Smooth muscle cell (in vitro differentiated cells): ENCODE measurements at regions not wholly inside any gene's neighbourhood (a gene's known extent, or its start where the extent isn't known, plus 50 kb on each side); places are given as distances from the start of the nearest gene placed in this dataset.

Experiments used
- DNase-seq: peaks from one replicate; lab custom pipeline; 2025; ENCODE audit not compliant: unreplicated experiment; lab: John Stamatoyannopoulos, UW
- H2AFZ ChIP-seq: fragments of 200-600 bp; sonication (generic); 2 replicates; pipeline ENCODE4 v1.6.0; 2016; ENCODE audit warnings: antibody characterized with exemption, low read depth, mild to moderate bottlenecking
- H3F3A ChIP-seq: fragments of 200-600 bp; sonication (generic); 2 replicates; pipeline ENCODE4 v1.6.0; 2017; ENCODE audit warnings: antibody characterized with exemption, low read depth
- H3K27ac ChIP-seq: fragments of 200-600 bp; sonication (generic); 2 replicates; pipeline ENCODE4 v1.5.1; 2016; ENCODE audit warnings: low read depth, mild to moderate bottlenecking
- H3K27me3 ChIP-seq: fragments of 200-600 bp; sonication (generic); 2 replicates; pipeline ENCODE4 v1.6.1; 2016; ENCODE audit warnings: low read depth, mild to moderate bottlenecking
- H3K36me3 ChIP-seq: fragments of 200-600 bp; sonication (generic); 2 replicates; pipeline ENCODE4 v1.5.1; 2016; ENCODE audit warnings: low read depth
- H3K4me1 ChIP-seq: fragments of 200-600 bp; sonication (generic); 2 replicates; pipeline ENCODE4 v1.5.1; 2016; ENCODE audit warnings: low read depth
- H3K4me2 ChIP-seq: fragments of 200-600 bp; sonication (generic); 2 replicates; pipeline ENCODE4 v1.6.0; 2016; ENCODE audit warnings: mild to moderate bottlenecking
- H3K4me3 ChIP-seq: fragments of 200-600 bp; sonication (generic); 2 replicates; pipeline ENCODE4 v1.5.1; 2016; ENCODE audit warnings: mild to moderate bottlenecking
- H3K79me2 ChIP-seq: fragments of 200-600 bp; sonication (generic); 2 replicates; pipeline ENCODE4 v1.6.0; 2016; ENCODE audit warnings: low read depth, mild to moderate bottlenecking
- H3K9ac ChIP-seq: fragments of 200-600 bp; sonication (generic); 2 replicates; pipeline ENCODE4 v1.6.0; 2016; ENCODE audit warnings: low read depth
- H3K9me3 ChIP-seq: fragments of 200-600 bp; sonication (generic); replicated peaks from 2 replicates; pipeline ENCODE4 v1.5.1; 2016; ENCODE audit warnings: low read depth
- H4K20me1 ChIP-seq: fragments of 200-600 bp; sonication (generic); 2 replicates; pipeline ENCODE4 v1.6.0; 2016; ENCODE audit warnings: low read depth
- CTCF ChIP-seq: fragments of 200-600 bp; sonication (generic); IDR thresholded peaks from 2 replicates; pipeline ENCODE4 v1.5.1; 2017; ENCODE audit warnings: borderline replicate concordance, mild to moderate bottlenecking, antibody characterized with exemption; ENCODE audit not compliant: insufficient read depth, poor library complexity, severe bottlenecking
- WGBS: methylation state at CpG from one replicate; pipeline ENCODE4 v1.1.7; 2016; ENCODE audit warnings: low lambda C conversion rate; 5-methylcytosine and 5-hydroxymethylcytosine counted together

GRCh38 chr13:48790966-48791365 lies 137.2 kb downstream of the CYSLTR2 start:
- Histone ChIP-seq H3K4me2 (no peak overlapping the region), H3K79me2 (no peaks in the 10 kb centered on the region), H3K9ac (no peak overlapping the region), H3K4me1 (no peaks in the 10 kb centered on the region), H3K27ac (no peak overlapping the region), H3F3A (no peaks in the 10 kb centered on the region), H3K9me3 (no peaks in the 10 kb centered on the region), H3K36me3 (no peaks in the 10 kb centered on the region), H3K4me3 (no peak overlapping the region), H2AFZ (no peak overlapping the region), H3K27me3 (no peaks in the 10 kb centered on the region), H4K20me1 (no peaks in the 10 kb centered on the region)
- 96% methylated on average over 1 of the region's 1 CpG for WGBS
- TF ChIP-seq CTCF: no peak
- no peak for DNase-seq

GRCh38 chr13:48797127-48797526 lies 143.4 kb downstream of the CYSLTR2 start:
- TF ChIP-seq CTCF: no peak

GRCh38 chr13:48797761-48798160 lies 144.0 kb downstream of the CYSLTR2 start:
- no peak for DNase-seq
- H3K9me3 ChIP-seq: no peaks in the 10 kb centered on the region
- H3F3A ChIP-seq: no peaks in the 10 kb centered on the region
- no peak overlapping the region for H3K4me3 ChIP-seq
- H3K79me2 ChIP-seq: no peaks in the 10 kb centered on the region
- H2AFZ ChIP-seq: no peak overlapping the region
- no peaks in the 10 kb centered on the region for H3K36me3 ChIP-seq
- no peak overlapping the region for H3K27ac ChIP-seq
- no peaks in the 10 kb centered on the region for H4K20me1 ChIP-seq
- 90% methylated on average over 1 of the region's 1 CpG for WGBS
- no peaks in the 10 kb centered on the region for H3K4me1 ChIP-seq
- H3K9ac ChIP-seq: no peak overlapping the region
- TF ChIP-seq CTCF: no peak
- H3K4me2 ChIP-seq: no peak overlapping the region
- no peaks in the 10 kb centered on the region for H3K27me3 ChIP-seq

More at GRCh38 chr13:48797127-48797526, 143.4 kb downstream of the CYSLTR2 start:
- Histone ChIP-seq H3K36me3 (no peaks in the 10 kb centered on the region), H3K4me2 (no peak overlapping the region), H3K4me1 (no peaks in the 10 kb centered on the region), H3K4me3 (no peak overlapping the region), H4K20me1 (no peaks in the 10 kb centered on the region), H3K79me2 (no peaks in the 10 kb centered on the region), H3K9me3 (no peaks in the 10 kb centered on the region), H3K27me3 (no peaks in the 10 kb centered on the region), H3K9ac (no peak overlapping the region), H3F3A (no peaks in the 10 kb centered on the region), H2AFZ (no peak overlapping the region), H3K27ac (no peak overlapping the region)
- 7% methylated on average over 3 of the region's 3 CpGs for WGBS
- no peak for DNase-seq

GRCh38 chr13:48798180-48798579 lies 144.5 kb downstream of the CYSLTR2 start:
- no peak overlapping the region for H2AFZ ChIP-seq
- H3K27ac ChIP-seq: no peak overlapping the region
- H3K4me2 ChIP-seq: no peak overlapping the region
- no peaks in the 10 kb centered on the region for H3K79me2 ChIP-seq
- no peak for TF ChIP-seq CTCF
- H3K4me1 ChIP-seq: no peaks in the 10 kb centered on the region
- no peak for DNase-seq
- H3K9ac ChIP-seq: no peak overlapping the region
- H3K27me3 ChIP-seq: no peaks in the 10 kb centered on the region
- no peak overlapping the region for H3K4me3 ChIP-seq
- H3K9me3 ChIP-seq: no peaks in the 10 kb centered on the region
- H4K20me1 ChIP-seq: no peaks in the 10 kb centered on the region
- WGBS: 95% methylated on average over 2 of the region's 2 CpGs
- H3F3A ChIP-seq: no peaks in the 10 kb centered on the region
- H3K36me3 ChIP-seq: no peaks in the 10 kb centered on the region
